ENCODE measurements at regions not wholly inside any gene's neighbourhood (a gene's known extent, or its start where the extent isn't known, plus 50 kb on each side); places are given as distances from the start of the nearest gene placed in this dataset.

DNA sequence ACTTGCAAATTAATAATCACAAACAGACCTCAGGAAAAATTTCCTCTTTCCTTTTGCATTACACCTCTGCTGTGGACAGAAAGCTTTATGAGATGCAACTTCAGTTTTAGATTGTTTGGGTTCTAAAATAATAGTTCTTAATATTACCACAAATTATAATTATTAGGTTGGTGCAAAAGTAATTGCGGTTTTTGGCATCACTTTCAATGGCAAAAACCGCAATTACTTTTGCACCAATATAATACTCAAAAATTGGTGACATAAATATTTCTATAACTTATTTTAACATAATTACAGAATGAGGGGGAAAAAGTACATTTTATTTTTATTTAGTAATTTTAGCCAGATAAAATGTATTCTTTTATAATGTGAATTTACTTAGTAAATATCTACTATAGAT is 804.4 kb upstream of the FAM98A start:
- no peaks in the 10 kb centered on the region for H3K36me3 ChIP-seq
- H3K27ac ChIP-seq = no peak overlapping the region
- no peaks in the 10 kb centered on the region for H3K27me3 ChIP-seq (replicated peaks; ENCODE audit: insufficient read depth)
- DNase-seq (ENCODE audit: low spot score) = no peak
- H3K4me3 ChIP-seq = no peak overlapping the region
- H3K9me3 ChIP-seq = no peaks in the 10 kb centered on the region
- no peak for TF ChIP-seq CTCF (IDR thresholded peaks at IDR 0.05)
- no peak for ATAC-seq (ENCODE audit: insufficient number of reproducible peaks, low FRiP score, low read depth)
- no peaks in the 10 kb centered on the region for H3K4me1 ChIP-seq (ENCODE audit: control insufficient read depth in 1 of 2, low read depth in 2 of 2)

DNA sequence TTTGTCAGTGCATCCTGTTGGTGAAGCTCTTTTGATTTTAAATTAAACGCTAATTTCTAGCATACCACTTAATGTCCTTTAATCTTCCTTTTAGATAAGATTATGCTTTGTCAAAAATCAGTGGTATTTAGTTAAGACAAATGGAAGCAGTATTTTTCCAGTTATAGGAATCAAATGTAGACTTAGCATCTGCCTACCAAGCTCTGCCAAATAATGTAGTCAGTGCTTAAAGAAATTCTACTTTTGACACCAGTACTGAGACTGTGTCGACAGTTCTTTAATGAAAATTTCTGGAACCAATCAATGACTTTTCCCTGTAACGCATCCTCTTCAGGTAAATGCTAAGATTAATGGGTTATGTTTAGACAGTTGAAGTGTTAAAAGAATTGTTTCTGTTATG is 803.3 kb upstream of the FAM98A start:
- Histone ChIP-seq H3K4me1 (ENCODE audit: control insufficient read depth in 1 of 2, low read depth in 2 of 2) (no peaks in the 10 kb centered on the region), H3K36me3 (no peaks in the 10 kb centered on the region), H3K4me3 (no peak overlapping the region), H3K27me3 (replicated peaks; ENCODE audit: insufficient read depth) (no peaks in the 10 kb centered on the region), H3K9me3 (no peaks in the 10 kb centered on the region), H3K27ac (no peak overlapping the region)
- DNase-seq (ENCODE audit: low spot score) (no peak), ATAC-seq (ENCODE audit: insufficient number of reproducible peaks, low FRiP score, low read depth) (no peak)
- TF ChIP-seq CTCF (IDR thresholded peaks at IDR 0.05) = no peak

DNA sequence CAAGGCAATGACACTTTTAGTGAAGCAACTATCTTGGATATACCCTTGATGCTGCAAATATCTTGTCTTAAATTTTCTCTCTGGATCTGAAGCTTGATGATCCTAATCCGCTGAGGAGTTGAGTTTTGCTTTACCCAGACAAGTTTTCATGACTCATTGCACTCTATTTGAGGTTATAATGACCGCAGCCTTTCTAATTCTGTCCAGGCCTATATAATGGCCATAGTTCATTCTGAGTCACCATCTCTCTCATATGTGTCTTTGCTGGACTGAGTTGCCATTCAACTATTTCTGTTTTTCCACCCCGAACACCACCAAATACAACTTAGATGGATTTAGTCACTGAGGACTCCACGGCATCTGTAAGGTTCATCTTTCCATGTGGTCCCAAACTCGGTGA is 802.1 kb upstream of the FAM98A start:
- no peak overlapping the region for H3K4me3 ChIP-seq
- no peaks in the 10 kb centered on the region for H3K27me3 ChIP-seq (replicated peaks; ENCODE audit: insufficient read depth)
- H3K9me3 ChIP-seq = no peaks in the 10 kb centered on the region
- ATAC-seq (ENCODE audit: insufficient number of reproducible peaks, low FRiP score, low read depth) = no peak
- no peaks in the 10 kb centered on the region for H3K36me3 ChIP-seq
- no peak overlapping the region for H3K27ac ChIP-seq
- DNase-seq (ENCODE audit: low spot score) = no peak
- TF ChIP-seq CTCF (IDR thresholded peaks at IDR 0.05) = no peak
- H3K4me1 ChIP-seq (ENCODE audit: control insufficient read depth in 1 of 2, low read depth in 2 of 2) = no peaks in the 10 kb centered on the region

GRCh38 chr2:34388446-34388845 is 789.3 kb upstream of the FAM98A start:
- DNase-seq (ENCODE audit: low spot score) (no peak), ATAC-seq (ENCODE audit: insufficient number of reproducible peaks, low FRiP score, low read depth) (no peak)
- TF ChIP-seq CTCF (IDR thresholded peaks at IDR 0.05) = no peak
- no peaks in the 10 kb centered on the region for H3K27me3 ChIP-seq (replicated peaks; ENCODE audit: insufficient read depth)
- no peaks in the 10 kb centered on the region for H3K4me1 ChIP-seq (ENCODE audit: control insufficient read depth in 1 of 2, low read depth in 2 of 2)
- no peaks in the 10 kb centered on the region for H3K36me3 ChIP-seq
- H3K9me3 ChIP-seq = no peaks in the 10 kb centered on the region
- H3K4me3 ChIP-seq = no peak overlapping the region
- no peak overlapping the region for H3K27ac ChIP-seq

DNA sequence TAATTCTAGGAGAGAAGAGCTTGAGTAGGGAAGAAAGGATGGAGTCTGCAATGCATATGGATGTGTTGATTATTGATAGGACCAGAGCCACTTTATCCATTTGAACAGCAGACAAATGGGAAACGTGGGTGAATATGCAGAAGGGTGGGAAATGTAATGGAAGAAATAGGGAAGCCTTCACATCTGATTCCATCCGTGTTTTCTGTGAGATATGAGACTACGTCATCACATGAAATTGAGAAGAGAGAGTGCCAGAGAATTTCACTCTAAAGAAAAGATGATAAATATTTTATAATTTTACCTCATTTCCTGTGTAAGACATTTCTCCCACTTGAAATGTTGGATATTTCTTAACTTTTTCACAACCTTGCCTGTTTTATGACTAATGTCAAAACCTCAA is 788.4 kb upstream of the FAM98A start:
- no peaks in the 10 kb centered on the region for H3K27me3 ChIP-seq (replicated peaks; ENCODE audit: insufficient read depth)
- no peaks in the 10 kb centered on the region for H3K9me3 ChIP-seq
- no peak overlapping the region for H3K27ac ChIP-seq
- ATAC-seq (ENCODE audit: insufficient number of reproducible peaks, low FRiP score, low read depth) (no peak), DNase-seq (ENCODE audit: low spot score) (no peak)
- H3K4me1 ChIP-seq (ENCODE audit: control insufficient read depth in 1 of 2, low read depth in 2 of 2) = no peaks in the 10 kb centered on the region
- TF ChIP-seq CTCF (IDR thresholded peaks at IDR 0.05) = no peak
- no peaks in the 10 kb centered on the region for H3K36me3 ChIP-seq
- no peak overlapping the region for H3K4me3 ChIP-seq
